ENCODE measurements at regions not wholly inside any gene's neighbourhood (a gene's known extent, or its start where the extent isn't known, plus 50 kb on each side); places are given as distances from the start of the nearest gene placed in this dataset.

DNA sequence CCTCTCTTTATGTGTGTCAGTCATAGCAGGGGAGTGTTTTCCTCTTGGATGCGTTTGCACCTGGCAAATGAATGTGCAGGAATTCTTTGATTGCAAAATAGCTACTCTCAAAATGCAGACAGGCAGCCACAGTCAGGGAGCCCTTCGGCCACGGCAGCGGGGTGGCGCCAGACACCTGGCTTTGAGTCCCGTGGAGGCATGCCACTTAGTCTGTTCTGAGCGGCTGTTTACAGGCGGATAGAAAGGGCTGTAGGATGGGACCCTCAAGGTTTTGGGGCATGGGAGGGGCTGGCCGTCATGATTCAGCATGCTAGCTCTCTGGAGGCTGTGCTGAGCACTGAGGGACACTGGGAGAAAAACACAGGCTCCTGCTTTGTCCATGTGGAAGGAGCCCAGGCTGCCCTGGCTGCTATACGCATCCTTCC lies 117.1 kb downstream of the SLC25A47 start:
- Histone ChIP-seq H3K4me1 (replicated peaks; ENCODE audit: insufficient read depth) (peaks cover 21% of the 10 kb centered on the region), H3K4me2 (peak overlapping the region; percentile 36), H3K4me3 (no peak overlapping the region), H3K27me3 (ENCODE audit: insufficient read depth, low read depth) (no peaks in the 10 kb centered on the region), H3K27ac (no peak overlapping the region), H3K9me2 (ENCODE audit: insufficient read depth) (no peaks in the 10 kb centered on the region), H3F3A (ENCODE audit: insufficient read depth, low read depth) (peaks cover 15% of the 10 kb centered on the region; the same call in 1 of the 2 replicates), H3K36me3 (ENCODE audit: low read depth) (no peaks in the 10 kb centered on the region), H2AFZ (no peak overlapping the region), H4K20me1 (ENCODE audit: insufficient read depth) (peaks cover 10% of the 10 kb centered on the region; the same call in 1 of the 2 replicates), H3K9me3 (ENCODE audit: insufficient read depth, low read depth) (no peaks in the 10 kb centered on the region), H3K79me2 (ENCODE audit: low read depth) (no peaks in the 10 kb centered on the region)
- TF ChIP-seq, protein P1, sequence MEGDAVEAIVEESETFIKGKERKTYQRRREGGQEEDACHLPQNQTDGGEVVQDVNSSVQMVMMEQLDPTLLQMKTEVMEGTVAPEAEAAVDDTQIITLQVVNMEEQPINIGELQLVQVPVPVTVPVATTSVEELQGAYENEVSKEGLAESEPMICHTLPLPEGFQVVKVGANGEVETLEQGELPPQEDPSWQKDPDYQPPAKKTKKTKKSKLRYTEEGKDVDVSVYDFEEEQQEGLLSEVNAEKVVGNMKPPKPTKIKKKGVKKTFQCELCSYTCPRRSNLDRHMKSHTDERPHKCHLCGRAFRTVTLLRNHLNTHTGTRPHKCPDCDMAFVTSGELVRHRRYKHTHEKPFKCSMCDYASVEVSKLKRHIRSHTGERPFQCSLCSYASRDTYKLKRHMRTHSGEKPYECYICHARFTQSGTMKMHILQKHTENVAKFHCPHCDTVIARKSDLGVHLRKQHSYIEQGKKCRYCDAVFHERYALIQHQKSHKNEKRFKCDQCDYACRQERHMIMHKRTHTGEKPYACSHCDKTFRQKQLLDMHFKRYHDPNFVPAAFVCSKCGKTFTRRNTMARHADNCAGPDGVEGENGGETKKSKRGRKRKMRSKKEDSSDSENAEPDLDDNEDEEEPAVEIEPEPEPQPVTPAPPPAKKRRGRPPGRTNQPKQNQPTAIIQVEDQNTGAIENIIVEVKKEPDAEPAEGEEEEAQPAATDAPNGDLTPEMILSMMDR (conservative IDR thresholded peaks at IDR 0.05) = peak; percentile 79
- TF ChIP-seq EZH2 (IDR thresholded peaks at IDR 0.05; ENCODE audit: low read depth) = no peak
- POLR2A ChIA-PET (ENCODE audit: unreplicated experiment) = no interaction called here
- intact Hi-C loops (cut with micrococcal nuclease; ENCODE audit: unreplicated experiment) = loop anchor here (2.0 kb wide), 1 partner anchor 205 kb away; no protein-coding TSS in a partner anchor
- CTCF ChIA-PET = interaction anchor here (0.6 to 0.9 kb wide), 2 partner anchors 29 to 36 kb away, joined by 3 read pairs; no protein-coding TSS in a partner anchor
- BruUV-seq (replicated peaks) = no TSS peak
- peak; percentile 54 to 73 for DNase-seq

GRCh38 chr14:100440758-100441203 lies 117.6 kb downstream of the SLC25A47 start:
- Histone ChIP-seq H3K9me3 (ENCODE audit: insufficient read depth, low read depth) (no peaks in the 10 kb centered on the region), H3K4me2 (peak overlapping the region; percentile 36; the same call in 1 of the 2 replicates), H3K4me1 (replicated peaks; ENCODE audit: insufficient read depth) (peaks cover 21% of the 10 kb centered on the region), H3K4me3 (no peak overlapping the region), H2AFZ (no peak overlapping the region), H3K79me2 (ENCODE audit: low read depth) (no peaks in the 10 kb centered on the region), H3K36me3 (ENCODE audit: low read depth) (no peaks in the 10 kb centered on the region), H3K27me3 (ENCODE audit: insufficient read depth, low read depth) (no peaks in the 10 kb centered on the region), H3F3A (ENCODE audit: insufficient read depth, low read depth) (peaks cover 15% of the 10 kb centered on the region; the same call in 1 of the 2 replicates), H3K9me2 (ENCODE audit: insufficient read depth) (no peaks in the 10 kb centered on the region), H4K20me1 (ENCODE audit: insufficient read depth) (peaks cover 10% of the 10 kb centered on the region; the same call in 1 of the 2 replicates), H3K27ac (no peak overlapping the region)
- TF ChIP-seq EZH2 (IDR thresholded peaks at IDR 0.05; ENCODE audit: low read depth) = no peak
- TF ChIP-seq, protein P1 (conservative IDR thresholded peaks at IDR 0.05) = no peak
- no peak for DNase-seq
- ChIA-PET CTCF (interaction anchor here (0.9 kb wide), 1 partner anchor 35 kb away, joined by 3 read pairs; no protein-coding TSS in a partner anchor), POLR2A (ENCODE audit: unreplicated experiment) (no interaction called here)
- BruUV-seq (replicated peaks) = no TSS peak
- intact Hi-C loops (cut with micrococcal nuclease; ENCODE audit: unreplicated experiment) = loop anchor here (2.0 kb wide), 1 partner anchor 204 kb away; no protein-coding TSS in a partner anchor

DNA sequence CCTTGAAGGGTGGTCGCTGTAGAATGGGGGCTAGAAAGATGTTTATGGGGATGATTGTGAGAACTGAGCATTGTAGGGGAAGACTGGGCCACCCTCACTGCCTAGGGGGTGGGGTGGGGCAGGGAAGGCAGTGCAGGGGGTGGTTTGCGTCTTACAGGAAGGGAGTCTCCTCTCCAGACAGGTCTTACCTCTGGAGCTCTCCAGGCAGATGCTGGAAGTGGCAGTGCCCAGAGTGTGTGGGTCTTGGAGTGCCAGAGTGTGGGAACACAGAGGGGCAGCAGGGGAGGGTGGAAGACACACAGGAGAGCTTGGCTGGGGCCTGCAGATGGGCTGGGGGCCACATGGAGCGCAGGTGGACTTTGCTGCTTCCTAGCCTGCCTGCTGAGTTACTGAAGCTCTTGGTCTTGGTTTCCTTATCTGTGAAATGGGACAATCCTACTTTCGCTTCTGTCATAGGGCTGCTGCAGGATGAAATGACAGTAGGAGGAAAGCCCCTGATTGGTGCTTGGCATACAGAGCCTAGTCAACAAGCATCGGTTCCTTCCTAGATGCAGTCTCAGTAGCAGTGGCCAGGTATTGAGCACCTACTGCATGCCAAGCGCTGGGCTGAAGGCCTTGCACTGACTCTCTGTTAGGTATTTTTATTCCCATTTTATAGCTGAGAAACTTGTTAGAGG lies 118.3 kb downstream of the SLC25A47 start:
- Histone ChIP-seq H3K79me2 (ENCODE audit: low read depth) (no peaks in the 10 kb centered on the region), H3K4me2 (no peak overlapping the region), H3K9me2 (ENCODE audit: insufficient read depth) (no peaks in the 10 kb centered on the region), H3F3A (ENCODE audit: insufficient read depth, low read depth) (peaks cover 15% of the 10 kb centered on the region; the same call in 1 of the 2 replicates), H3K4me3 (no peak overlapping the region), H3K9me3 (ENCODE audit: insufficient read depth, low read depth) (no peaks in the 10 kb centered on the region), H3K27ac (no peak overlapping the region), H2AFZ (no peak overlapping the region), H3K36me3 (ENCODE audit: low read depth) (no peaks in the 10 kb centered on the region), H3K4me1 (replicated peaks; ENCODE audit: insufficient read depth) (peaks cover 21% of the 10 kb centered on the region), H3K27me3 (ENCODE audit: insufficient read depth, low read depth) (no peaks in the 10 kb centered on the region), H4K20me1 (ENCODE audit: insufficient read depth) (peaks cover 10% of the 10 kb centered on the region; the same call in 1 of the 2 replicates)
- no TSS peak for BruUV-seq (replicated peaks)
- DNase-seq = no peak
- intact Hi-C loops (cut with micrococcal nuclease; ENCODE audit: unreplicated experiment) = loop anchor here (2.0 kb wide), 1 partner anchor 203 kb away; no protein-coding TSS in a partner anchor
- TF ChIP-seq, protein P1 (conservative IDR thresholded peaks at IDR 0.05) = no peak
- no peak for TF ChIP-seq EZH2 (IDR thresholded peaks at IDR 0.05; ENCODE audit: low read depth)
- ChIA-PET POLR2A (ENCODE audit: unreplicated experiment) (no interaction called here), CTCF (no interaction called here)
